Chondrocyte (in vitro differentiated cells): ENCODE measurements at regions not wholly inside any gene's neighbourhood (a gene's known extent, or its start where the extent isn't known, plus 50 kb on each side); places are given as distances from the start of the nearest gene placed in this dataset.
"Not testable (repeated sequence)": the region's sequence is repeated elsewhere in the genome, so short reads cannot be mapped to it uniquely, and the experiment has no call there.

Source experiments
- DNase-seq: peaks from one replicate; pipeline ENCODE4 v3.0.0; 2021; ENCODE audit warnings: mixed read lengths, low spot score
- H3K27ac Mint-ChIP-seq: one replicate; pipeline ENCODE4 v1.8.0; 2021; ENCODE audit warnings: mild to moderate bottlenecking, moderate library complexity, mixed read lengths; ENCODE audit not compliant: unreplicated experiment
- H3K27me3 Mint-ChIP-seq: 2 replicates; pipeline ENCODE4 v1.8.0; 2021; ENCODE audit warnings: low read depth, mixed read lengths
- H3K36me3 Mint-ChIP-seq: 2 replicates; pipeline ENCODE4 v1.8.0; 2021; ENCODE audit warnings: low read depth, mixed read lengths
- H3K4me1 Mint-ChIP-seq: 2 replicates; pipeline ENCODE4 v1.8.0; 2021; ENCODE audit warnings: low read depth, mild to moderate bottlenecking, mixed read lengths
- H3K4me3 Mint-ChIP-seq: one replicate; pipeline ENCODE4 v1.8.0; 2021; ENCODE audit warnings: mild to moderate bottlenecking, moderate library complexity, mixed read lengths; ENCODE audit not compliant: unreplicated experiment
- H3K9me3 Mint-ChIP-seq: 2 replicates; pipeline ENCODE4 v1.8.0; 2021; ENCODE audit warnings: low read depth, mixed read lengths
- TF ChIP-seq, protein P1 (sequence below): fragments of 200-600 bp; sonication (generic); IDR thresholded peaks from 2 replicates; pipeline ENCODE4 v1.5.0; 2021; ENCODE audit warnings: antibody characterized with exemption, mild to moderate bottlenecking, moderate library complexity

DNA sequence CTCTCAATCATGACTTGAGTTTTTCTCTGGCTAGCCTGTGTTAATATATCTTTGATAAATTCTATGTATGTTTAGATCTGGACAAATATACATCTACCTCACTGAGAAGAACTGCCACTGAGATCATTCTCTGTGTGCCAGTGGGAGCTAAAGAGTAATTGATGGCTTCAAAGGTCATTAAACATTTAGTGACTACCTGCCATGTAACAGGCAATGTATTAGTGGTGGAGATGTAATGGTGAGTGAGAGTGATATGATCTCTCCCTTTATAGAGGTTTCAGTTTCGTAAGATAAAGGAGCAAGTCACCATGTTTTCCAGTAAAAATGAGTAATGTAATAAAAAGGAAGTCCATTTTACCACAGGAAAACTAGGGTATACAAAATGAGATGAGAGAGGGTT is 235.8 kb upstream of the CDH8 start:
- DNase-seq: no peak
- H3K4me1 Mint-ChIP-seq: no peaks in the 10 kb centered on the region
- H3K27me3 Mint-ChIP-seq: peaks cover 3% of the 10 kb centered on the region
- no peaks in the 10 kb centered on the region for H3K36me3 Mint-ChIP-seq
- no peak overlapping the region for H3K4me3 Mint-ChIP-seq
- TF ChIP-seq, protein P1, sequence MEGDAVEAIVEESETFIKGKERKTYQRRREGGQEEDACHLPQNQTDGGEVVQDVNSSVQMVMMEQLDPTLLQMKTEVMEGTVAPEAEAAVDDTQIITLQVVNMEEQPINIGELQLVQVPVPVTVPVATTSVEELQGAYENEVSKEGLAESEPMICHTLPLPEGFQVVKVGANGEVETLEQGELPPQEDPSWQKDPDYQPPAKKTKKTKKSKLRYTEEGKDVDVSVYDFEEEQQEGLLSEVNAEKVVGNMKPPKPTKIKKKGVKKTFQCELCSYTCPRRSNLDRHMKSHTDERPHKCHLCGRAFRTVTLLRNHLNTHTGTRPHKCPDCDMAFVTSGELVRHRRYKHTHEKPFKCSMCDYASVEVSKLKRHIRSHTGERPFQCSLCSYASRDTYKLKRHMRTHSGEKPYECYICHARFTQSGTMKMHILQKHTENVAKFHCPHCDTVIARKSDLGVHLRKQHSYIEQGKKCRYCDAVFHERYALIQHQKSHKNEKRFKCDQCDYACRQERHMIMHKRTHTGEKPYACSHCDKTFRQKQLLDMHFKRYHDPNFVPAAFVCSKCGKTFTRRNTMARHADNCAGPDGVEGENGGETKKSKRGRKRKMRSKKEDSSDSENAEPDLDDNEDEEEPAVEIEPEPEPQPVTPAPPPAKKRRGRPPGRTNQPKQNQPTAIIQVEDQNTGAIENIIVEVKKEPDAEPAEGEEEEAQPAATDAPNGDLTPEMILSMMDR: no peak
- H3K9me3 Mint-ChIP-seq: no peaks in the 10 kb centered on the region
- H3K27ac Mint-ChIP-seq: no peak overlapping the region

DNA sequence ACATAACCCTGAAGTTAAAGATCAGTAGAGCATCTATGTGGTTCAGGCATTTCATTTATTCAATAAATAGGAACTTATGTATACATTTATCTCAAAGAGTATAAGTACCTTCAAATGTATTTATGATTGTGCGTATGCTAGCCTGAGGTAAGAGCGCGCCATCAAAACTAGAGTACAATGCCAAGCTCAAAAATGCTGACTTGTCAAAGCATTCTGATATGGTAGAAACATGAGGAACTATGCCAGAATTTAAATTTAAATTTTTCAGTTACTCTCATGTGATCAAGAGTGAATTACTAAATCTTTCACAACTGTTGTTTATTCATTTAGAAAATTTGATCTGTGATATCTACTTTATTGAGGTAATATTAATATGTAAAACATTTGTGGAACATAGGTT is 225.5 kb upstream of the CDH8 start:
- Mint-ChIP-seq H3K27ac (no peak overlapping the region), H3K27me3 (no peaks in the 10 kb centered on the region), H3K4me3 (no peak overlapping the region), H3K36me3 (no peaks in the 10 kb centered on the region), H3K4me1 (no peaks in the 10 kb centered on the region), H3K9me3 (peaks cover 11% of the 10 kb centered on the region)
- DNase-seq: no peak
- TF ChIP-seq, protein P1: no peak

DNA sequence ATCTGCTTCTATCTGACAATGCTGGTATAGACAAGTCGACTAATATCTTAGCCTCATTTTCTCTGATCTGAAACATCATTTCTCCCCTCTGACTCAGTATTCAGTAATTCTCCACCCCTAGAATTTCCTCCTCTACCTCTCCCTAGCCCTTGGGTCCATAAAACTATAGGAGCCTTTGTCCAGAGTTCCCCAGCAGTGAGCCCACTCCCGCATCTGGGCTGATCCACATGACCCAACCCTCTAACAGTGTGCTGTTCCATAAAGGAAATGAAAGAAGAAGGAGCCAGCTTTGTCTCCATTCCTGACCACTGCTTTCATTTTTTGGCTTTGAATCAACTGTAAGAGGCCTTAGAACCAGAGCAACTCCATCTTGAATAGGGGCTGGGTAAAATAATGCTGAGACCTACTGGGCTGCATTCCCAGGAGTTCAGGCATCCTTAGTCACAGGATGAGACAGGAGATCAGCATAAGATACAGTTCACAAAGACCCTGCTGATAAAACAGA is 222.7 kb upstream of the CDH8 start:
- not testable (repeated sequence) for DNase-seq, H3K9me3 Mint-ChIP-seq, H3K4me3 Mint-ChIP-seq, H3K36me3 Mint-ChIP-seq, H3K27ac Mint-ChIP-seq, H3K27me3 Mint-ChIP-seq, H3K4me1 Mint-ChIP-seq

DNA sequence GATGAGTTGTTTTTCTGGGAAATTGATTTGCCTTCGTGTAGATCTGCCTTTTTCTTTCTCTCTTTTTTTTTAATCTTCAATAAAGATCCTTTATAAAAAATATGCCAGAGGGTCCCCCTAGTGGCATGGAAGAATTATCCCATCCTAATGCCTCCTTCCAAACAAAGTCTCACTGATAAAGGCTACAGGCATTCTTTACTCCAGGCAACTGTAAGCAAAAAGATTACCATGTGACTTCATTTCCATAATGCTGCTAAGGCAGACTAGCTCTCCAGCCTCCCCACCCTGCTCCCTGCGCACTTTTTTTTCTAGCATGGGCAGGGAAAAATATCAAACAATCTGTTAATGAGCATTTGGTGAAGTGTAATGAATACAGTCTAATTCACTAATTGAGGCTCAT is 220.2 kb upstream of the CDH8 start:
- DNase-seq: no peak
- H3K36me3 Mint-ChIP-seq: no peaks in the 10 kb centered on the region
- H3K27ac Mint-ChIP-seq: no peak overlapping the region
- no peaks in the 10 kb centered on the region for H3K4me1 Mint-ChIP-seq
- TF ChIP-seq, protein P1: peak; percentile 61
- no peaks in the 10 kb centered on the region for H3K27me3 Mint-ChIP-seq
- no peaks in the 10 kb centered on the region for H3K9me3 Mint-ChIP-seq
- H3K4me3 Mint-ChIP-seq: no peak overlapping the region

DNA sequence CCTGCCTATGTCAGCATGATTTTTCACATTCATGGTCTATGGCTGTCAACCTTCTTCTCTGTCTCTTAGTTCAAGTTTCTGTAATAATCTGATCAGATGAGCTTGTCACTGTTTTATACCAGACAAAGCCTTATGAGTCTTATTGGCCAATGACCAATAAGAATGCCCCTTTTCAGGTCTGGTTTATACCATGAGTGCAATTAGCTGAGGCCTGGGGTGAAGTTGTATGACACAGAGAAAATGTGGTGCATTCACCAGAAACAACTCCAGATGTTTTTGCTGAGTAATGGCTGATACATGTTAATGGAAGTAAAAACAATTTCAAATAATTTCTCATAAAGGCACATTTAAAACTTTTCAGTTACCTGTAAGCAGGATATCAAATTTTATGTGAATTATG is 218.6 kb upstream of the CDH8 start:
- Mint-ChIP-seq H3K4me1 (no peaks in the 10 kb centered on the region), H3K9me3 (no peaks in the 10 kb centered on the region), H3K36me3 (no peaks in the 10 kb centered on the region), H3K4me3 (no peak overlapping the region), H3K27me3 (peaks cover 3% of the 10 kb centered on the region), H3K27ac (no peak overlapping the region)
- DNase-seq: no peak
- TF ChIP-seq, protein P1: no peak

DNA sequence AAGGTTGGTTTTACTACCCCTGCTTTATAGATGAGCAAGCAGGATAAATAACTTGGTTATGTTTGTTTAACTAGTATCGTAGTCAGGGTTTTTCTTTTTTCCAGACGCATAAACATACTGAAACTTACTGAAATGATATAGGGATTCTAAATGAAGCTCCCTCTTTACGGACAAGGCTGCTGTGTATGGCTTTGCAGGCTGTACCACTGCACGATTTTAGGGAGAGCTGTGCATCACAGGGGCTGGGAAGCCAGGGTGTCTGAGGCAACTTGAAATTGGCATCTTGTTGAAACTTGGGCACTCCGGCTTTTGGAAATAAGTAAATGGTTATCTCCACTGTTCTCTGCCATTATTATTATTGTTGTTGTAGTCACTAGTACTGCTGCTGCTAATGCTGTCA is 218.1 kb upstream of the CDH8 start:
- Mint-ChIP-seq H3K27me3 (peaks cover 3% of the 10 kb centered on the region), H3K4me1 (no peaks in the 10 kb centered on the region), H3K9me3 (no peaks in the 10 kb centered on the region), H3K36me3 (no peaks in the 10 kb centered on the region), H3K4me3 (no peak overlapping the region), H3K27ac (no peak overlapping the region)
- no peak for DNase-seq
- TF ChIP-seq, protein P1: no peak
